Left lung (tissue), 4 donors: ENCODE measurements at regions not wholly inside any gene's neighbourhood (a gene's known extent, or its start where the extent isn't known, plus 50 kb on each side); places are given as distances from the start of the nearest gene placed in this dataset.

ENCODE experiments used
- ATAC-seq: fragments of 200-7000 bp; cut with Tn5 transposase; one replicate; pipeline ENCODE4 v1.9.1; 2020; ENCODE audit warnings: moderate library complexity
- DNase-seq, 4 donors: peaks; one replicate each; pipeline ENCODE4 v3.0.0-alpha.2; 2013 to 2020
- H3K27ac ChIP-seq, 2 donors: fragments of 200-600 bp; sonication (generic) in 1 of 2; one replicate each; pipeline versions ENCODE4 v1.5.0 to v1.8.0; 2020 to 2021
- H3K27me3 ChIP-seq, 2 donors: fragments of 200-600 bp; sonication (generic) in 1 of 2; one replicate each; pipeline versions ENCODE4 v1.5.0 to v1.8.0; 2020 to 2021
- H3K36me3 ChIP-seq, 2 donors: fragments of 200-600 bp; sonication (generic) in 1 of 2; one replicate each; pipeline versions ENCODE4 v1.5.0 to v1.8.0; 2020 to 2021
- H3K4me1 ChIP-seq, 2 donors: fragments of 200-600 bp; one replicate each; pipeline ENCODE4 v1.8.0; 2021
- H3K4me3 ChIP-seq, 2 donors: fragments of 200-600 bp; sonication (generic) in 1 of 2; one replicate each; pipeline versions ENCODE4 v1.5.0 to v1.8.0; 2020 to 2021; ENCODE audit warnings: mild to moderate bottlenecking in 1 of 2
- H3K9me3 ChIP-seq, 2 donors: fragments of 200-600 bp; sonication (generic) in 1 of 2; one replicate each; pipeline versions ENCODE4 v1.5.0 to v1.8.0; 2020 to 2021
- CTCF ChIP-seq, 2 donors: fragments of 200-600 bp; sonication (generic) in 1 of 2; IDR thresholded peaks; one replicate each; pipeline versions ENCODE4 v1.5.0 to v1.8.0; 2021; ENCODE audit warnings: antibody characterized with exemption in 2 of 2
- intact Hi-C, 2 donors: fragments of 100-400 bp; cut with DNase I; formaldehyde crosslinking; loops; one replicate each; pipeline versions ENCODE4 v1.11.2 to v1.14.2; 2022
- donor health status: DM: no; HTN: yes; CAD: no.
- donor health status: DM: no; HTN: no; CAD: no.

GRCh38 chr6:1222728-1223595, 88.9 kb upstream of the FOXQ1 start:
- no peaks in the 10 kb centered on the region for H3K4me1 ChIP-seq
- no peak overlapping the region for H3K4me3 ChIP-seq
- no peak for ATAC-seq
- intact Hi-C loops: no loop called here
- no peaks in the 10 kb centered on the region for H3K36me3 ChIP-seq
- no peaks in the 10 kb centered on the region for H3K27me3 ChIP-seq
- no peak for TF ChIP-seq CTCF (IDR thresholded peaks at IDR 0.05)
- no peak overlapping the region for H3K27ac ChIP-seq
- no peak for DNase-seq
- H3K9me3 ChIP-seq: no peaks in the 10 kb centered on the region

GRCh38 chr6:1217396-1217795, 94.5 kb upstream of the FOXQ1 start:
- no peaks in the 10 kb centered on the region for H3K4me1 ChIP-seq
- intact Hi-C loops: no loop called here
- H3K27me3 ChIP-seq: no peaks in the 10 kb centered on the region
- ATAC-seq (no peak), DNase-seq (no peak)
- H3K27ac ChIP-seq: no peak overlapping the region
- no peaks in the 10 kb centered on the region for H3K9me3 ChIP-seq
- H3K36me3 ChIP-seq: no peaks in the 10 kb centered on the region
- H3K4me3 ChIP-seq: no peak overlapping the region
- TF ChIP-seq CTCF (IDR thresholded peaks at IDR 0.05): no peak

- TF ChIP-seq CTCF (IDR thresholded peaks at IDR 0.05): no peak
- Histone ChIP-seq H3K4me3 (no peak overlapping the region), H3K36me3 (no peaks in the 10 kb centered on the region), H3K27me3 (no peaks in the 10 kb centered on the region), H3K4me1 (no peaks in the 10 kb centered on the region), H3K9me3 (no peaks in the 10 kb centered on the region), H3K27ac (no peak overlapping the region)
- no peak for DNase-seq
- peak; percentile 74 for ATAC-seq
- intact Hi-C loops: no loop called here
Measured at GRCh38 chr6:1216488-1216974, 95.4 kb upstream of the FOXQ1 start.

GRCh38 chr6:1215884-1216487, 95.9 kb upstream of the FOXQ1 start:
- intact Hi-C loops: no loop called here
- Histone ChIP-seq H3K27ac (no peak overlapping the region), H3K4me1 (no peaks in the 10 kb centered on the region), H3K9me3 (no peaks in the 10 kb centered on the region), H3K4me3 (no peak overlapping the region), H3K27me3 (no peaks in the 10 kb centered on the region), H3K36me3 (no peaks in the 10 kb centered on the region)
- ATAC-seq: peak; percentile 48
- no peak for TF ChIP-seq CTCF (IDR thresholded peaks at IDR 0.05)
- no peak for DNase-seq

GRCh38 chr6:1215023-1215422, 96.9 kb upstream of the FOXQ1 start:
- no peaks in the 10 kb centered on the region for H3K9me3 ChIP-seq
- H3K36me3 ChIP-seq: no peaks in the 10 kb centered on the region
- no peaks in the 10 kb centered on the region for H3K4me1 ChIP-seq
- ATAC-seq (no peak), DNase-seq (no peak)
- no peak overlapping the region for H3K27ac ChIP-seq
- TF ChIP-seq CTCF (IDR thresholded peaks at IDR 0.05): no peak
- H3K4me3 ChIP-seq: no peak overlapping the region
- H3K27me3 ChIP-seq: no peaks in the 10 kb centered on the region
- intact Hi-C loops: no loop called here
